H54 (cell line): ENCODE measurements at regions not wholly inside any gene's neighbourhood (a gene's known extent, or its start where the extent isn't known, plus 50 kb on each side); places are given as distances from the start of the nearest gene placed in this dataset.
A peak's percentile ranks its signal among the peaks of the same experiment; 100 is the strongest.

Experiments used
- DNase-seq: peaks from one replicate; pipeline ENCODE4 v3.0.0; 2011; ENCODE audit warnings: low spot score, mixed read lengths; ENCODE audit not compliant: insufficient read length
- FAIRE-seq: peaks from 3 replicates; lab custom pipeline; 2011; peaks lifted over from hg19 to GRCh38; lab: Jason Lieb, UNC
- POLR2A ChIP-seq: IDR thresholded peaks from 2 replicates; pipeline ENCODE4 v1.6.1; 2011; ENCODE audit warnings: low read depth, mild to moderate bottlenecking, low read length

- DNase-seq (no peak), FAIRE-seq (no peak)
Measured at GRCh38 chr2:147231607-147232006, 613.2 kb upstream of the ACVR2A start.

GRCh38 chr2:147231081-147231480, 613.7 kb upstream of the ACVR2A start:
- FAIRE-seq = no peak
- DNase-seq = no peak
- no peak for TF ChIP-seq POLR2A

More at GRCh38 chr2:147231607-147232006, 613.2 kb upstream of the ACVR2A start:
- no peak for TF ChIP-seq POLR2A

- no peak for TF ChIP-seq POLR2A
- FAIRE-seq (no peak), DNase-seq (no peak)
Measured at GRCh38 chr2:147227313-147227712, 617.5 kb upstream of the ACVR2A start.

- no peak for TF ChIP-seq POLR2A
- no peak for FAIRE-seq
- DNase-seq = no peak
Measured at GRCh38 chr2:147224070-147224469, 620.8 kb upstream of the ACVR2A start.

- no peak for FAIRE-seq
Measured at GRCh38 chr2:147223553-147224060, 621.2 kb upstream of the ACVR2A start.

GRCh38 chr2:147223119-147223518, 621.7 kb upstream of the ACVR2A start:
- FAIRE-seq = no peak
- TF ChIP-seq POLR2A = no peak
- DNase-seq = no peak

More at GRCh38 chr2:147223553-147224060, 621.2 kb upstream of the ACVR2A start:
- TF ChIP-seq POLR2A = no peak
- DNase-seq = no peak

GRCh38 chr2:147222506-147222905, 622.3 kb upstream of the ACVR2A start:
- DNase-seq (no peak), FAIRE-seq (no peak)
- TF ChIP-seq POLR2A = no peak

GRCh38 chr2:147214914-147215313, 629.9 kb upstream of the ACVR2A start:
- DNase-seq = no peak
- TF ChIP-seq POLR2A = no peak
- no peak for FAIRE-seq

GRCh38 chr2:147211484-147211883, 633.3 kb upstream of the ACVR2A start:
- no peak for FAIRE-seq
- TF ChIP-seq POLR2A = no peak

GRCh38 chr2:147204102-147204501, 640.7 kb upstream of the ACVR2A start:
- DNase-seq = peak; percentile 3
- TF ChIP-seq POLR2A = no peak
- FAIRE-seq = no peak

More at GRCh38 chr2:147211484-147211883, 633.3 kb upstream of the ACVR2A start:
- no peak for DNase-seq

- DNase-seq = no peak
- FAIRE-seq = no peak
- no peak for TF ChIP-seq POLR2A
Measured at GRCh38 chr2:147198651-147199171, 646.1 kb upstream of the ACVR2A start.

- FAIRE-seq = no peak
- no peak for DNase-seq
- no peak for TF ChIP-seq POLR2A
Measured at GRCh38 chr2:147197754-147198483, 646.9 kb upstream of the ACVR2A start.

- peak; percentile 91 for FAIRE-seq
- DNase-seq = no peak
- TF ChIP-seq POLR2A = no peak
Measured at GRCh38 chr2:147182260-147182659, 662.6 kb upstream of the ACVR2A start.

GRCh38 chr2:147181351-147182029, 663.3 kb upstream of the ACVR2A start:
- FAIRE-seq (no peak), DNase-seq (no peak)
- TF ChIP-seq POLR2A = no peak
